Uterus (tissue), 2 donors: ENCODE measurements at regions not wholly inside any gene's neighbourhood (a gene's known extent, or its start where the extent isn't known, plus 50 kb on each side); places are given as distances from the start of the nearest gene placed in this dataset.

ENCODE experiments used
- POLR2A ChIP-seq, 2 donors: fragments of 450-650 bp; IDR thresholded peaks; one replicate each; pipeline ENCODE4 v1.6.1; 2016; ENCODE audit warnings: antibody characterized with exemption in 2 of 2, mild to moderate bottlenecking in 1 of 2, moderate library complexity in 1 of 2
- TF ChIP-seq, protein P1 (sequence below), 4 experiments: fragments of 200-600 bp in 2 of 4; fragments of 450-650 bp in 2 of 4; sonication (generic) in 2 of 4; IDR thresholded peaks; one replicate each; pipeline ENCODE4 v1.5.1; 2016 to 2019; ENCODE audit warnings: antibody characterized with exemption in 4 of 4, mild to moderate bottlenecking in 2 of 4, moderate library complexity in 1 of 4

DNA sequence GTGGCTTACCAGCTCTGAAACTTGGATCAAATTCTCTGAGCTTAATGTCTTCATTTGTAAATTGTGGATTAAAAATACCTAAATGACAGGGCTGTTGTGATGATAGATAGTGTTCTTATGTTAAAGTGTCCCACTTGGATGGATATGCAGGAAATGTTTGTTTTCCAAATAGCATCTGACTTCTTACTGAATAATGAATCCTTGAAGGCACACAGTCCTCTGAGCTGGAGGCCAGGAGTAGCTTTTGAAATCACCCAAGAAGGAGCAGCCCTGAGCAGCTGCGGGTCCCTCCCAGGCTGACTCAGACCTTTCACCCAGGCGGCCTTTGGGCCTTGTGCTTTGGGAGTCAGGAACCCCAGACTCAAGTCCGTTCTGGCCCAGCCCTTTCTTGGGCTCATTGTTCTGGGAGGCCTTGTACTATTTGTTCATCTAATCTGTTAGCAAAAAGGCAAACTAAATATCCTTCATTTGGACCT lies 173.0 kb upstream of the GATA6 start:
- TF ChIP-seq, protein P1, sequence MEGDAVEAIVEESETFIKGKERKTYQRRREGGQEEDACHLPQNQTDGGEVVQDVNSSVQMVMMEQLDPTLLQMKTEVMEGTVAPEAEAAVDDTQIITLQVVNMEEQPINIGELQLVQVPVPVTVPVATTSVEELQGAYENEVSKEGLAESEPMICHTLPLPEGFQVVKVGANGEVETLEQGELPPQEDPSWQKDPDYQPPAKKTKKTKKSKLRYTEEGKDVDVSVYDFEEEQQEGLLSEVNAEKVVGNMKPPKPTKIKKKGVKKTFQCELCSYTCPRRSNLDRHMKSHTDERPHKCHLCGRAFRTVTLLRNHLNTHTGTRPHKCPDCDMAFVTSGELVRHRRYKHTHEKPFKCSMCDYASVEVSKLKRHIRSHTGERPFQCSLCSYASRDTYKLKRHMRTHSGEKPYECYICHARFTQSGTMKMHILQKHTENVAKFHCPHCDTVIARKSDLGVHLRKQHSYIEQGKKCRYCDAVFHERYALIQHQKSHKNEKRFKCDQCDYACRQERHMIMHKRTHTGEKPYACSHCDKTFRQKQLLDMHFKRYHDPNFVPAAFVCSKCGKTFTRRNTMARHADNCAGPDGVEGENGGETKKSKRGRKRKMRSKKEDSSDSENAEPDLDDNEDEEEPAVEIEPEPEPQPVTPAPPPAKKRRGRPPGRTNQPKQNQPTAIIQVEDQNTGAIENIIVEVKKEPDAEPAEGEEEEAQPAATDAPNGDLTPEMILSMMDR (IDR thresholded peaks at IDR 0.05) = no peak
- TF ChIP-seq POLR2A (IDR thresholded peaks at IDR 0.05) = no peak
